ENCODE measurements at regions not wholly inside any gene's neighbourhood (a gene's known extent, or its start where the extent isn't known, plus 50 kb on each side); places are given as distances from the start of the nearest gene placed in this dataset.
A peak's percentile ranks its signal among the peaks of the same experiment; 100 is the strongest.

DNA sequence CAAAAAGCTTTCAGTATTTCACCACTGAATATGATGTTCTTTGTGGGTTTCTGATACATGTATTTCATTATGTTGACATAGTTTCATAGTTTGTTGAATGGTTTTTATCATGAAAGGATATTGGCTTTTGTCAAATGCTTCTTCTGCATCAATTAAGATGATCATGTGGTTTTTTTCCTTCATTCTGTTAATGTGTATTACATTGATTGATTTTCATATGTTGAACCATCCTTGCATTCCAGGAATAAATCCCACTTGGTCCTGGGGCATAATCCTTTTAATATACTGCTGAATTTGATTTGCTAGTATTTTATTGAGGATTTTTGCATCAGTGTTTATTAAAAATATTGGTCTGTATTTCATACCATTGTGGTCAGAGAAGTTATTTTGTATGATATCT lies 70.9 kb upstream of the BHLHE23 start:
- H3K4me3 ChIP-seq (ENCODE audit: low read length in 2 of 2), result no peak overlapping the region
- no peaks in the 10 kb centered on the region for H3K4me1 ChIP-seq (ENCODE audit: control insufficient read depth in 2 of 2, insufficient read depth in 2 of 2, low read length in 2 of 2)
- H3K27me3 ChIP-seq (ENCODE audit: control insufficient read depth in 2 of 2, insufficient read depth in 1 of 2, low read length in 1 of 2), result peaks cover 13 to 23% of the 10 kb centered on the region in 2 donors
- no peaks in the 10 kb centered on the region for H3K36me3 ChIP-seq (ENCODE audit: control insufficient read depth in 2 of 2, insufficient read depth in 2 of 2, low read length in 1 of 2)
- H3K27ac ChIP-seq (ENCODE audit: low read depth in 1 of 2, low read length in 1 of 2), result no peak overlapping the region
- no peak for DNase-seq (ENCODE audit: low read depth in 6 of 9, low spot score in 9 of 9)
- peaks cover 0 to 1% of the 10 kb centered on the region in 2 donors for H3K9me3 ChIP-seq (ENCODE audit: control insufficient read depth in 2 of 2, insufficient read depth in 1 of 2, low read length in 1 of 2)

DNA sequence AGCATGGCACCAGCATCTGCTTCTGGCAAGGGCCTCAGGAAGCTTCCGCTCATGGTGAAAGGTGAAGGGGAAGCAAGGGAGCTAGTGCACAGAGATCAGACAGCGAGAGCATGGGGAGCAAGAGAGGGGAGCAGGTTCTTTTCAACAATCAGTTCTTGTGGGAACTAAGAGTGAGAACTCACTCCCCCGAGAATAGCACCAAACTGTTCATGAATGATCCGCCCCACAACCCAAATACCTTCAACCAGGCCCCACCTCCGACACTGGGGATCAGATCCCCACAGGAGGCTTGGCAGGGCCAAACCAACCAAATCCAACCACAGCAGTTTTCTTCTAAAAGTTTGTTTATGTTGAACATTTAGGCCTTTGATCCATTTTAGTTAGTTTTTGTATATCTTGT lies 69.7 kb upstream of the BHLHE23 start:
- H3K27ac ChIP-seq (ENCODE audit: low read depth in 1 of 2, low read length in 1 of 2), result no peak overlapping the region
- 89% methylated on average over 5 of the region's 5 CpGs for WGBS
- no peak for DNase-seq (ENCODE audit: low read depth in 6 of 9, low spot score in 9 of 9)
- no peak overlapping the region for H3K4me3 ChIP-seq (ENCODE audit: low read length in 2 of 2)
- peaks cover 20 to 32% of the 10 kb centered on the region in 2 donors for H3K27me3 ChIP-seq (ENCODE audit: control insufficient read depth in 2 of 2, insufficient read depth in 1 of 2, low read length in 1 of 2)
- peaks cover 0 to 3% of the 10 kb centered on the region in 2 donors for H3K9me3 ChIP-seq (ENCODE audit: control insufficient read depth in 2 of 2, insufficient read depth in 1 of 2, low read length in 1 of 2)
- H3K4me1 ChIP-seq (ENCODE audit: control insufficient read depth in 2 of 2, insufficient read depth in 2 of 2, low read length in 2 of 2), result no peaks in the 10 kb centered on the region
- H3K36me3 ChIP-seq (ENCODE audit: control insufficient read depth in 2 of 2, insufficient read depth in 2 of 2, low read length in 1 of 2), result no peaks in the 10 kb centered on the region

DNA sequence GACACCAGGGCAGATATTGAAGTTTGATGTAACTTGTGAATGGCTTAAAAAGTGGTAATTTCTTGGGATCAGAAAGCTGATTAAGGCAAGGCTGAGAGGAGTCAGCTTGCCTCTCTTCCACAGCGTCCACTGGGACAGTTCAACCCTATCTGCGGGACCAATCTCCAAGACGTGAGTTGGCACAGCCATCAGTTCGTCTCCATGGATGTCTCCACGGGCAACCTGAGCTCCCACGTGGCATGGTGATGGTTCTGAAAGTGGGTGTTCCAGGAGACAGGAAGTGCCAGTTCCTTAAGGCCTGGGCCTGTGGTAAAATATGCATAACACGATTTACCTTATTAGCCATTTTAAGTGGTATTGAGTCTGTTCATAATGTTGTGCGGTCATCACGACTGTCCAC lies 67.9 kb upstream of the BHLHE23 start:
- H3K27me3 ChIP-seq (ENCODE audit: control insufficient read depth in 2 of 2, insufficient read depth in 1 of 2, low read length in 1 of 2), result peaks cover 26 to 50% of the 10 kb centered on the region in 2 donors
- no peak for DNase-seq (ENCODE audit: low read depth in 6 of 9, low spot score in 9 of 9)

DNA sequence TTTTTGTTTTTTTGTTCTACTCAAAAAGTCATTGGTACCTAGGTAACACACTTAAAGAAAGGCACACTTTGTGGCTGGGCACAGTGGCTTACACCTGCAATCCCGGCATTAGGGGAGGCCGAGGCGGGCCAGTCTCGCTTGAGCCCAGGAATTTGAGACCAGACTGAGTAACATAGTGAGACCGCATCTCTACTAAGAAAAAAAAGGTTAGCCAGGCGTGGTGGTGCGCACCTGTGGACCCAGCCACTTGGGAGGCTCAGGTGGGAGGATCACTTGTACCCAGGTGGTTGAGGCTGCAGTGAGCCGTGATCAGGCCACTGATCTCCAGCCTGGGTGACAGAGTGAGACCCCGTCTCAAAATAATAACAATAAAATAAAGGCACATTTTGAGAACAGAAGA lies 67.4 kb upstream of the BHLHE23 start:
- Histone ChIP-seq H3K36me3 (ENCODE audit: control insufficient read depth in 2 of 2, insufficient read depth in 2 of 2, low read length in 1 of 2) (no peaks in the 10 kb centered on the region), H3K27ac (ENCODE audit: low read depth in 1 of 2, low read length in 1 of 2) (no peak overlapping the region), H3K9me3 (ENCODE audit: control insufficient read depth in 2 of 2, insufficient read depth in 1 of 2, low read length in 1 of 2) (peaks cover 0 to 3% of the 10 kb centered on the region in 2 donors), H3K4me3 (ENCODE audit: low read length in 2 of 2) (no peak overlapping the region), H3K4me1 (ENCODE audit: control insufficient read depth in 2 of 2, insufficient read depth in 2 of 2, low read length in 2 of 2) (no peaks in the 10 kb centered on the region), H3K27me3 (ENCODE audit: control insufficient read depth in 2 of 2, insufficient read depth in 1 of 2, low read length in 1 of 2) (peaks cover 26 to 53% of the 10 kb centered on the region in 2 donors)
- DNase-seq (ENCODE audit: low read depth in 6 of 9, low spot score in 9 of 9), result no peak
- 95% methylated on average over 9 of the region's 9 CpGs for WGBS

More for the DNA sequence above, 67.9 kb upstream of the BHLHE23 start:
- Histone ChIP-seq H3K27ac (ENCODE audit: low read depth in 1 of 2, low read length in 1 of 2) (no peak overlapping the region), H3K9me3 (ENCODE audit: control insufficient read depth in 2 of 2, insufficient read depth in 1 of 2, low read length in 1 of 2) (peaks cover 0 to 3% of the 10 kb centered on the region in 2 donors), H3K4me3 (ENCODE audit: low read length in 2 of 2) (no peak overlapping the region), H3K4me1 (ENCODE audit: control insufficient read depth in 2 of 2, insufficient read depth in 2 of 2, low read length in 2 of 2) (no peaks in the 10 kb centered on the region), H3K36me3 (ENCODE audit: control insufficient read depth in 2 of 2, insufficient read depth in 2 of 2, low read length in 1 of 2) (no peaks in the 10 kb centered on the region)
- WGBS, result 87% methylated on average over 9 of the region's 9 CpGs

DNA sequence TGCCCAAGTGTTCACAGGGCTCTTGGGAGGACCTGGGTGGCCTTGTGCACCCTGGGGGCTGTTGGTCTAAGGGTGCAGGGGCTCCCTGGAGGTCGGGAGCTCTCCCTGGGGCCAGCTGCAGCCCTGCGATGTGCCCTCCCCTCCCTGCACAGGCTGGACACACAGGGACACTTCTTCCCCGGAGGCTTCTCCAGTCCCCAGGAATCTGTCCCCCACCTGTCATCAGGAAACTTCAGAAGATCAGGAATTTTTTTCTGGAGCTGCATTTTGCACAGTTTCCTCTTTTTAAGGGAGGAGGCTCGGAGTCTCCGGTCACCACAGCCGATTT lies 66.9 kb upstream of the BHLHE23 start:
- Histone ChIP-seq H3K4me1 (ENCODE audit: control insufficient read depth in 2 of 2, insufficient read depth in 2 of 2, low read length in 2 of 2) (no peaks in the 10 kb centered on the region), H3K4me3 (ENCODE audit: low read length in 2 of 2) (no peak overlapping the region), H3K27me3 (ENCODE audit: control insufficient read depth in 2 of 2, insufficient read depth in 1 of 2, low read length in 1 of 2) (peaks cover 26 to 57% of the 10 kb centered on the region in 2 donors), H3K36me3 (ENCODE audit: control insufficient read depth in 2 of 2, insufficient read depth in 2 of 2, low read length in 1 of 2) (no peaks in the 10 kb centered on the region), H3K27ac (ENCODE audit: low read depth in 1 of 2, low read length in 1 of 2) (no peak overlapping the region), H3K9me3 (ENCODE audit: control insufficient read depth in 2 of 2, insufficient read depth in 1 of 2, low read length in 1 of 2) (peaks cover 0 to 3% of the 10 kb centered on the region in 2 donors)
- DNase-seq (ENCODE audit: low read depth in 6 of 9, low spot score in 9 of 9), result no peak
- 78% methylated on average over 6 of the region's 6 CpGs for WGBS

DNA sequence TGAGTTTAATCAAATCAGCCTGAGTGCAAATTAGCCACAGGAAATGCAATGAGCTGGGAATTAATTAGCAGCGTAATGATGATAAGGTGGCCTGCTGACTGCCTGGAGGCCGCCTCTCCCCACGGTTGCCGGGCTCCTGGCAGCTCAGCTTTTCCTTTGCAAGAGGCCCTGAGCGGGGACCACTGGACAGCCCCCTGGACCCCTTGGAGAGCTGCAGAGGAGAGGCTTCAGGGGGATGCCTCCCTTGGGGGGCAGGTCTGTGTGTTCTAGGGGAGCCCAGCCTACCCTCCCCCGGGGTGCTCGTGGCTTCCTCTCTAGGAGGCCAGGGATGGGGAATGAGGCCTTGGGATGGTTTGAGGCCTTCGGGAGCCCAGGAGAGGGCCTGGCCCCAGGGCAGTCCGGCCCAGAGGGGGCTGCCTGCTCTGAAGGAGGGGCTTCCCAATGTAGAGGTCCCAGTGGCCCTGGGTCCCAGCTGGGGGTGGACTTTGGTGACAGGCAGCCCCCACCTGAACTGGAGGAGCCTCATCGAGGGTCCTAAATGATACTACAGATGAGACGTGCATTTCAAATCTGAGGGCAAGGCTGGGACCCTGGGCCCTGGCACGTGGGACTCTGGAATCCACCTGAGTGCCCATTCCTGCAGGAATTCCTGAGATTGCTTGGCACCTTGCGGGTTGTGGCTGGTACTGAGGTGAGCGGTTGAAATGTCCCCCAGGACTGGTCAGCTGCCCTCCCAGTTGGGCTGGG lies 66.4 kb upstream of the BHLHE23 start:
- no peak for DNase-seq (ENCODE audit: low read depth in 6 of 9, low spot score in 9 of 9)
- no peaks in the 10 kb centered on the region for H3K4me1 ChIP-seq (ENCODE audit: control insufficient read depth in 2 of 2, insufficient read depth in 2 of 2, low read length in 2 of 2)
- no peaks in the 10 kb centered on the region for H3K36me3 ChIP-seq (ENCODE audit: control insufficient read depth in 2 of 2, insufficient read depth in 2 of 2, low read length in 1 of 2)
- 63% methylated on average over 14 of the region's 14 CpGs for WGBS
- peaks cover 0 to 3% of the 10 kb centered on the region in 2 donors for H3K9me3 ChIP-seq (ENCODE audit: control insufficient read depth in 2 of 2, insufficient read depth in 1 of 2, low read length in 1 of 2)
- H3K27me3 ChIP-seq (ENCODE audit: control insufficient read depth in 2 of 2, insufficient read depth in 1 of 2, low read length in 1 of 2), result peaks cover 26 to 59% of the 10 kb centered on the region in 2 donors
- no peak overlapping the region for H3K27ac ChIP-seq (ENCODE audit: low read depth in 1 of 2, low read length in 1 of 2)
- H3K4me3 ChIP-seq (ENCODE audit: low read length in 2 of 2), result no peak overlapping the region

DNA sequence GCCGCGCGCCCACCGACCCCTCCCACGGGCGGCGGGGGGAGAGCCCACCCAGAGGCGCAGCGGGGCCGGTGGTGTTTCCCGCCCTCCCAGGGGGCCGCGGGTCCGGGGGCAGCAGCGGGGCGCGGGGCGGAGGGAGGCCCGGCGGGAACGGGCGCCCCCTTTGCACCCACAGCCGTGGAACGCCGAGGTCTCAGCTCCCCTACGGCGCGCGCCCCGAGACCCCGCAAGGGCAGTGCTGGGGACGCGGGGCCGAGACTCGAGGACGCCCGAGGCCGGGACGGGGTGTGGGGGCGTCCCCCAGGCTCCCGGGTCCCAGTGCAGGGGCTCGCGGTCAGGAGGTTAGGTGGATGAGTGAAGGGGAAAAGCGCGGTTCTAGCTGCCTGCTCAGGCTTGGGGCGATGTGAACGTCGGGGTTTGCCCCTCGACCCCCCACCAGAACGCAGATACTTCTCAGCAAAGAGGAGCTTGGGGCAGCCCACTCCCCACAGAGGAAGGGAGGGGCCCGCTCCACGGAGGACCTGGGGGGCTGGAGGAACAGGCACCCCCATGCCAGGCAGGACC lies 65.5 kb upstream of the BHLHE23 start:
- Histone ChIP-seq H3K36me3 (ENCODE audit: control insufficient read depth in 2 of 2, insufficient read depth in 2 of 2, low read length in 1 of 2) (no peaks in the 10 kb centered on the region), H3K27me3 (ENCODE audit: control insufficient read depth in 2 of 2, insufficient read depth in 1 of 2, low read length in 1 of 2) (peaks cover 26 to 59% of the 10 kb centered on the region in 2 donors), H3K4me1 (ENCODE audit: control insufficient read depth in 2 of 2, insufficient read depth in 2 of 2, low read length in 2 of 2) (no peaks in the 10 kb centered on the region), H3K27ac (ENCODE audit: low read depth in 1 of 2, low read length in 1 of 2) (no peak overlapping the region), H3K4me3 (ENCODE audit: low read length in 2 of 2) (peak overlapping the region in 1 of 2 donors; percentile 23), H3K9me3 (ENCODE audit: control insufficient read depth in 2 of 2, insufficient read depth in 1 of 2, low read length in 1 of 2) (peaks cover 0 to 3% of the 10 kb centered on the region in 2 donors)
- DNase-seq (ENCODE audit: low read depth in 6 of 9, low spot score in 9 of 9), result no peak
- 8% methylated on average over 52 of the region's 52 CpGs for WGBS

DNA sequence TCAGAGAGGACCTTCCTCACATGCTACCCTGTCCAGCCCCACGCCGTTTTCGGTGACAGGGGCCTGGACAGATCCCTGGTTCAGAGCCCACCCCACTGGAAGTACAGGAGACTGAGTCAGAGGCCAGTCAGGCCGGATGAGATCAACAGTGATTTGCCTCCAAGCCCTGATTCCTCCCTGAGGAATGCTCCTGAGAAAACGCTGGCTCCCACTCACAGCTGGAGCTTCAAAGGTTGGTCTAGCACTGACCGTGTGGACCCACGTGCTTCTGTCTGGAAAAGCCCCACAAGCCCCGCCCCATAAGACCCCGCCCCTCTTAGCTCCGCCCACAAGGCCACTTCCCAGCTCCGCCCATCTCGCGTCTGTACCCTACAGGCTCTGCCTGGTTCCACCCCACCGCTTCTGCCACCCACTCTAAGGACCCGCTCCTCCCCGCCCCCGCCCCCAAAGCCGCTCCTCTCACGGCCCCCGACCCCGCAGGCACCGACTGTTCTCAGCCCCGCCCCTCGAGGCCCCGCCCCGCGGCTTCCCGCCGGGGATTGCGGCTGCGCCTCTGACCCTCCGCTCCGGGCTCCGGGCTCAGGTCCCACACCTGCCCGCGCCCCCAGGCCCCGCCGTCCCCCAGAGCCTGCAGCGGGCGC lies 64.9 kb upstream of the BHLHE23 start:
- Histone ChIP-seq H3K4me3 (ENCODE audit: low read length in 2 of 2) (peak overlapping the region in 1 of 2 donors; percentile 23), H3K9me3 (ENCODE audit: control insufficient read depth in 2 of 2, insufficient read depth in 1 of 2, low read length in 1 of 2) (peaks cover 0 to 3% of the 10 kb centered on the region in 2 donors), H3K4me1 (ENCODE audit: control insufficient read depth in 2 of 2, insufficient read depth in 2 of 2, low read length in 2 of 2) (no peaks in the 10 kb centered on the region), H3K36me3 (ENCODE audit: control insufficient read depth in 2 of 2, insufficient read depth in 2 of 2, low read length in 1 of 2) (no peaks in the 10 kb centered on the region), H3K27me3 (ENCODE audit: control insufficient read depth in 2 of 2, insufficient read depth in 1 of 2, low read length in 1 of 2) (peaks cover 26 to 59% of the 10 kb centered on the region in 2 donors), H3K27ac (ENCODE audit: low read depth in 1 of 2, low read length in 1 of 2) (no peak overlapping the region)
- WGBS, result 15% methylated on average over 40 of the region's 40 CpGs
- DNase-seq (ENCODE audit: low read depth in 6 of 9, low spot score in 9 of 9), result peak in 1 of 9 donors; percentile 19

DNA sequence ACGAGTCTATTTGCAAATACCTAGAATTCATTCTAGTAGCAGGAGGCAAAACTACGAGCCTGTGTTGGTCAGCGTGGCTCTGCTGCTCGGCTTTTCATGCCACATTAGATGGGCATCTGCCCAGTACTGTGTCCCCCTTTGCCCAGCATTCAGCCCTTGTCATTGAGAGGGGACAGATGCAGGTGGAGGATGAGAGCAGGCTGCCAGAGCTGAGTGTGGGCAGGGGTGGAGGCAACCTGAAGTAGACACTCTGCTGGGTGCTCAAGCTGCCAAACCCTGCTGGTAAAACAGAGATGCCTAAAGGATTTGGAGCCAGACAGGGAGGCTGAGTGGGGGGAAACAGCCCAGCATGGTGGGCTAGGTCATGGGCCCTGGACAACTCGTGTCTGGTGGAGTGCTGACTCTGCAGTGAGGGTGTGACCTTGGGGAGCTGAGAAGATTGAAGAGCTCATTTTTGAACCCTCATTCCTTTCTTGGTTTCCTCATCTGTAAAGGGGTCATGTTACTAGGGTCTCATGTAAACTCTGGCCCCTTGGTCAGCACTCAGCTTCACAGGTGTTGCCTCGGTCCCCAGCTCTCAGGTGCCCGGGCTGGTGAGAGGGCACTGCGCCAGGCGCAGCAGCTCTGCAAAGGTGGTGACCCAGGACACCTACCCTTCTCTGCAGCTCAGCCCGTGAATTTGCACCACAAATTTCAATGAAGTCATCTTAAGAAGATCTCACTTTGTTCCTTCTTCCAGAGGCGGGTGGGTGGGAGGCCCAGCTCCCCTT lies 64.2 kb upstream of the BHLHE23 start:
- peaks cover 0 to 2% of the 10 kb centered on the region in 2 donors for H3K9me3 ChIP-seq (ENCODE audit: control insufficient read depth in 2 of 2, insufficient read depth in 1 of 2, low read length in 1 of 2)
- no peak overlapping the region for H3K27ac ChIP-seq (ENCODE audit: low read depth in 1 of 2, low read length in 1 of 2)
- H3K27me3 ChIP-seq (ENCODE audit: control insufficient read depth in 2 of 2, insufficient read depth in 1 of 2, low read length in 1 of 2), result peaks cover 26 to 61% of the 10 kb centered on the region in 2 donors
- H3K36me3 ChIP-seq (ENCODE audit: control insufficient read depth in 2 of 2, insufficient read depth in 2 of 2, low read length in 1 of 2), result no peaks in the 10 kb centered on the region
- whole genome bisulfite sequencing, result 94% methylated on average over 11 of the region's 11 CpGs
- DNase-seq (ENCODE audit: low read depth in 6 of 9, low spot score in 9 of 9), result no peak
- H3K4me1 ChIP-seq (ENCODE audit: control insufficient read depth in 2 of 2, insufficient read depth in 2 of 2, low read length in 2 of 2), result no peaks in the 10 kb centered on the region
- no peak overlapping the region for H3K4me3 ChIP-seq (ENCODE audit: low read length in 2 of 2)

All from thymus (tissue), 11 donors.